A673 (cell line): ENCODE measurements at regions not wholly inside any gene's neighbourhood (a gene's known extent, or its start where the extent isn't known, plus 50 kb on each side); places are given as distances from the start of the nearest gene placed in this dataset.

Experiments
- EZH2 ChIP-seq: fragments of 200-600 bp; sonication (generic); IDR thresholded peaks from 2 replicates; pipeline ENCODE4 v1.6.1; 2017; ENCODE audit warnings: borderline replicate concordance, low read depth, mild to moderate bottlenecking, mixed read lengths, antibody characterized with exemption, low read length; ENCODE audit not compliant: poor library complexity, severe bottlenecking
- TF ChIP-seq, protein P1 (sequence below): fragments of 300-800, 200-600 bp; sonication (generic); conservative IDR thresholded peaks from 2 replicates; pipeline ENCODE4 v1.5.1; 2017; ENCODE audit warnings: low read depth, mild to moderate bottlenecking, antibody characterized with exemption, low read length, moderate library complexity, mixed read lengths

DNA sequence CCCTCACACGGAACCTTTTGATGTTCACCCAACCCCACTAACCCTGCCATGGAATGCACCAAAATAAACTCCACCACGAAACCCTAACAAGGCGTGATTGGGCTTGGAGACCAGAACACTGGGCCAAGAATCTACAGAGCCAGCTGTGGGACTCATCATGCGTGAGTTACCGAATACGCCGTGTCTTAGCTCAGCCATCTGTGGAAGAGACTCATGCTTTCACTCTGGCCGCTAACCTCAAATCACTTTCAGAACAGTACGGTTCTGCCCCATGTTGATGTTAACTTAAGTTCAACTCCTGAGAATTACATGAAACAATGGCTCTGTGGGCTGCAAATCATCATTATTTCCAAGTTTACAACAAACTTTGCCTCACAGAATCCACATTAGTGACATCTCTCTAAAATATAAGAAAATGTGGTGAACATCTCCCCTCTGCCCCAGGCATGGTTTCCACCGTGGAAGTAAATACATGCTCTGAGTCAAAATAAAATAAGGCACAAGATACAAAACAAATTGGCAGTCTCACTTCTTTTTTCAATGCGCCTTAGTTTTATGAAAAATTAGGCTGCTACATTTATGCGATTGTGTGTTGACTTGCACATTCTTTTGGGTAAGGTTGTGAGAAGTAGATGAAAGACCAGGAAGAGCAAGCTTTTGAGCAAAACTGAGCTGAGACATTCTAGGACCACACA, 308.9 kb upstream of the EXOC2 start:
- TF ChIP-seq, protein P1, sequence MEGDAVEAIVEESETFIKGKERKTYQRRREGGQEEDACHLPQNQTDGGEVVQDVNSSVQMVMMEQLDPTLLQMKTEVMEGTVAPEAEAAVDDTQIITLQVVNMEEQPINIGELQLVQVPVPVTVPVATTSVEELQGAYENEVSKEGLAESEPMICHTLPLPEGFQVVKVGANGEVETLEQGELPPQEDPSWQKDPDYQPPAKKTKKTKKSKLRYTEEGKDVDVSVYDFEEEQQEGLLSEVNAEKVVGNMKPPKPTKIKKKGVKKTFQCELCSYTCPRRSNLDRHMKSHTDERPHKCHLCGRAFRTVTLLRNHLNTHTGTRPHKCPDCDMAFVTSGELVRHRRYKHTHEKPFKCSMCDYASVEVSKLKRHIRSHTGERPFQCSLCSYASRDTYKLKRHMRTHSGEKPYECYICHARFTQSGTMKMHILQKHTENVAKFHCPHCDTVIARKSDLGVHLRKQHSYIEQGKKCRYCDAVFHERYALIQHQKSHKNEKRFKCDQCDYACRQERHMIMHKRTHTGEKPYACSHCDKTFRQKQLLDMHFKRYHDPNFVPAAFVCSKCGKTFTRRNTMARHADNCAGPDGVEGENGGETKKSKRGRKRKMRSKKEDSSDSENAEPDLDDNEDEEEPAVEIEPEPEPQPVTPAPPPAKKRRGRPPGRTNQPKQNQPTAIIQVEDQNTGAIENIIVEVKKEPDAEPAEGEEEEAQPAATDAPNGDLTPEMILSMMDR, result no peak
- TF ChIP-seq EZH2, result no peak
